Fibroblast of skin of left biceps (primary cell): ENCODE measurements at regions not wholly inside any gene's neighbourhood (a gene's known extent, or its start where the extent isn't known, plus 50 kb on each side); places are given as distances from the start of the nearest gene placed in this dataset.
"Not testable (repeated sequence)": the region's sequence is repeated elsewhere in the genome, so short reads cannot be mapped to it uniquely, and the experiment has no call there.

Experiments used
- DNase-seq, 2 experiments: peaks; one replicate each; pipeline ENCODE4 v3.0.0-alpha.2; 2013; ENCODE audit warnings: low read depth in 2 of 2

DNA sequence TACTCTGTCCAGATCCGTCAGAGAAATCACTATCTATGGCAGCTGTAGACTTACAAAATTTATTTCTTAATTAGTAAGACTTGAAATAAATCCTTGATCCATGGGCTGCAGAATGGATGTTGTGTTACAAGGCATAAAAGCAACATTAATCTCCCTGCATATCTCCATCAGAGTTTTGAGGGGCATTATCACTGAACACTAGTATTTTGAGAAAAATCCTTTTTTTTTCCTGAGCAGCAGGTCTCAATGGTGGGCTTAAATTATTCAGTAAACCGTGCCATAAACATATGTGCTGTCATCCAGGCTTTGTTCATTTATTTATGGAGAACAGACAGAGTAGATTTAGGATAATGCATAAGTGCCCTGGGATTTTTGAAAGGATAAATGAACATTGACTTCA is 457.9 kb upstream of the CTSO start:
- no peak for DNase-seq

DNA sequence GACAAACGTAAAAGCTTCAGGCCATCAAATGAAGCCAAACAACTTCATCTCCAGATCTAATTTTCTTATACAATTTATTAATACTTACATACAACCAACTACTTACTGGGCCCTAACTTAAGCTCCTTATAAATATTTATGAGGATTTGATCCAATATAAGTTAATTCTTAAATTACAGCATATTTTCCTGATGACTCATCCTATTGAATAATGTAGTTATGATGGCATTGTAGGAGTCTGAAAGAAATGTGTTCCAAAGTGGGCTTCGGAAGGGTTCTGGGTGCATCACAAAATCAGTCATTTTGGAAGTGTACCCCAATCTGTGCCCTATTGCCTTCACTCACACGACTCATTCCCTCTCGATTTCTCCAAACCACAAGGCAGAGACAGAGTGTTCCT is 455.1 kb upstream of the CTSO start:
- DNase-seq, result no peak

DNA sequence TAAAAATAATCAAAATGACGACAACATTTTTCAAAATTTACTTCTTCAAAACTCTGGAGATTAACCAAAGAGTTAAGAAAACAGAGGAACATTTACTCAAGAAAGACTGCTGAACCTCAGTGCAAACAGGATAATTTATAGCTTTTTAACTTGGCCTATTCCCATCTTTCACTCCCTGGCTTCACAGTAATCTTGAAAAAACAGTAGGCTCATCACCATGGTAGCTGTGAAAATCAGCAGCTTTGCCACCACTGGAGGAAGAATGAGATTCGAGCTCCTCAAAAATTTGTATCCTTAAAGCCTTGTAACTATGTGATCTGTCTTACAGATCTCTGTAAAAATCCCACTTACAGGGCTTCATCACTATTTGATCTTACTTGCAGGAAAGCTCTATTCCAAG is 447.7 kb upstream of the CTSO start:
- peak in 1 of 2 experiments; percentile 18 for DNase-seq

DNA sequence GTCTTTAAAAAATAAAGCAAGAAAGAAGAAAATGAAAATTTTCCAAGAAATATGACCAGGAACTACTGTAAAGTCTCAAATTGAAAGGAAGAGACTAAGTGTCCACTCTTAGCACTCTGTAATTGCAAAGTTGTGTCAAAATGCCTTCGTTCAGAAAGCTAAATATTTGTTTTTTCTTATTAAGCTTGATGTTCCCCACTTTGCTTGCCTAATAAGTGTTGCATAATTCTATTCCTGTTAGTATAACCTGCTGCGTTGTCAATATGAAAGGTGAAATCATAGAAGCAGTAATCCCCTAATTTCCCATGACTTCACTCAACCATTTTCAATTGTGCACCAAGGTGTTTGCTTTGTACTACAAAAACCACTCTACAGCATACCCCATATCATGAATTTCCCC is 442.9 kb upstream of the CTSO start:
- DNase-seq, result no peak

DNA sequence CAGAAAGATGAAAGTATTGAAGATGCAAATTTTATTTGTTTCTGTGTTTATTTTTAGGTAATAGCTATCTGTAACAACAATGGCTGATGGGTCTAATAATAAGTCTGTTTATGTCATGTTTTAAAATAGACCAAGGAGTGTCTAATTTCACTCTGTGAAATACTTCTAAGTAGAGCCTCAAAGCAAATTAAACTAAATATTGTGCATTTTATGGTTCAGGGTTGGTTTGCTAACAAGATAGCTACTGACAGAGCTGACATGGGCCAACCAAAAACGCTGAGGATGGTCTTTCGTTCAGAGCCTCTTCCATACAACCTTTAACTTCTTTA is 437.6 kb upstream of the CTSO start:
- no peak for DNase-seq

- no peak for DNase-seq
These were observed 437.1 kb upstream of the CTSO start for GRCh38 chr4:156390599-156391324.

DNA sequence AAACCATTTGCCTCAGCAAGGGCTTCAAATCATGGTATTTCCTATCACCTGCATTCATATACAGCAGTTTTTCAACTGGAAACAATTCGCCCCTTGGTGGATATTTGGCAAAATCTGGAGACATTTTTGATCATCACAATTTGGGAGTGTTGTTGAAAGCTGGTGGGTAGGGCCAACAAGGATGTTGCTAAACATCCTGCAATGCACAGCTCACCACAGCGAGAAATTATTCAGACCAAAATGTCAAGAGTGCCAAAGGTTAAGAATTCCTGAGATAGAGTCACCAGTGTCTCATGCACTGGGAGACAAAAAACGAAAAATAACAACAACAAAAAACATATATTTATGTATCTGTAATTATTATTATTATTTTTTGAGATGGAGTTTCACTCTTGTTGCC is 435.2 kb upstream of the CTSO start:
- DNase-seq, result no peak

DNA sequence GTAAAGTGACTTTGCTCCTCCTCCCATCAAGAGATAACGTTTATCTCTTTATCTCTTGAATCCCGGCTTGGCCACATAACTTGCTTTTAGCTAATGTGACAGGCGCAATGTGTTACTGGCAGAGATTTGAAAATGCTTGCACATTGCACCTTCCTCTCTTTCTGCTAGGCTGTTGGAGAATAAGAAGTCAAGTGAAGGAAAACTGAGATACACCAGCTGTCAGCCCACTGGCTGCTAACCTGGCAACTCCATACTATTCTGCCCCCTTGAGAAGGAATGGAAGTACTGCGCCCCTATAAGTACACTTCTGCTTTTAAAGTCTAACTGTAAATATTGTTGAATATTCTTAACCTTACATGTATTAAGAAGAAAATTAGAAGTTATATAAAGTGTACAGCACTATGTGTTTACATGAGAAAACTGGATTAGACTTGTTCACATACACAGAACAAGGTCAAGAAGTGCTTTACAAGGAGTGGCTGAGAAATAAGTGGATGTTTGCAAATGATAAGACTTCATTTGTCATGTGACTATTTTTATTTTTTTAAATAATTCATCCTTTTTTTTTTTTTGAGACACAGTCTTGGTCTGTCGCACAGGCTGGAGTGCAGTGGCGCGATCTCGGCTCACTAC is 424.5 kb upstream of the CTSO start:
- no peak for DNase-seq

DNA sequence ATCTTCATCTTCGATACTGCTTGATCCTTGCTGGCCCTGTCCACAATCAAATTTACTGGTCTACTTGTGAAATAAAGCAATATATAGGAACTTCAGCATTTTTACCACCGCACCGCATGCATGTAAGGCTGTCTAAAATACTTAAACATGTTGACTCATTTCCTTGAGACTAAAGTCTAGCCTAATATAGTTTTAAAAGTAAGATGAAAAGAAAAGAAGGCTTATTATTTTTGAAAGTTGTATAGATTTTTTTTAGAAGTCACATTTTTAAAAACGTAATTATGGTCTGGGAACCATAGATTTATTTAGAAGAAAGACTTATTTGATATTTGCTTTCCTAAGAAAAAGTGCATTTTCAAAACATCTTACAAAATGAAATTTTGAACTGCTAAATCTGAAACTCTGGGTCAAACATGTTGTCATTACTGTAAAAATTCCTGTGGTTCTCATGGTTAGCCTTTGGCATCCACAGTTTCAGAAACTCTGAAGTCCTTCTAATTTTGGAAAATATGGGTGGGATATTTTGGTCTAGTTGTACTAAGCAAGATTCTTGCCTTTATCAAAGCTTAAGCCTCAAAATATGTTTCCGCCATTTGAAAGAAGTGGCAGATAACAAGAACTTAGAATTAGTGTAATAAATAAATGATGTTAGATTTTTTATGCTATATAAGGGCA is 423.5 kb upstream of the CTSO start:
- peak; percentile 36 to 59 for DNase-seq

DNA sequence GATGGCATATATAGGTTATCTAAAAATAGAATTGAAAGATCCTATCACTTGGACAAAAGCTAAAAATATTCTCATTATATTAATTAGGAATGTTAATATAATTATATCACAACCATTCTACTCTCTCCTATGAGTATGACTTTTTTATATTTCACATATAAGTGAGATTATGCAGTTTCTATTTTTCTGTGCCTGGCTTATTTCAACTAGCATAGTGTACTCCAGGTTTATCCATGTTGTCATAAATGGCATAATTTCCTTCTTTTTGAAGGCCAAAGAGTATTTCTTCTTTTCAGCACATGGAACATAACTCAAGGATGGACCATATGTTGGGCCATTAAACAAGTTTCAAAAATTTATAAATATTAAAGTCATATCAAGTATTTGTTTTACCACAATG is 421.2 kb upstream of the CTSO start:
- DNase-seq, result no peak

GRCh38 chr4:156374069-156374468 is 420.4 kb upstream of the CTSO start:
- no peak for DNase-seq

GRCh38 chr4:156367502-156367901 is 413.8 kb upstream of the CTSO start:
- not testable (repeated sequence) for DNase-seq

- DNase-seq, result peak; percentile 15 to 18
These were observed 408.9 kb upstream of the CTSO start for GRCh38 chr4:156362581-156362980.

GRCh38 chr4:156347412-156348075 is 393.9 kb upstream of the CTSO start:
- no peak for DNase-seq

- DNase-seq, result no peak
These were observed 393.3 kb upstream of the CTSO start for GRCh38 chr4:156346959-156347385.

- DNase-seq, result no peak
These were observed 390.7 kb upstream of the CTSO start for GRCh38 chr4:156344397-156344796.

DNA sequence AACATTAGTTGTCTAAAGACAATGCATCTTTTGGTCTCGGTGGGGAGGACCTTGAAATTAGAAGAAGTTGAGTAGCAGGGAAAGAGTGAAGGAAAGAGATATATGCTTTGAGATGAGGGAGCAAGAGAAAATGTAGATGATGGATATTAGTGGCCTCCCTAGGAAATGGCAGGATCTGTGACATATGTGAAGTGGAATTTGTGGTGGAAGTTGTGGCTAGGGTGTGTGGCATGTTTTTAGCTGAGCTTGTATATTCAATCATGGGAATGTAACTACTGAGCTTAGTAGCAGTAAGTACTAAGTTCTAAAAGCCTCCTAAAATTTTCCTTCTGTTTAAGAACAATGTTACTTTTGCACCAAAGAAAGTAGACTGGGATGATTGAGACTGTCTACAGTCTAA is 382.8 kb upstream of the CTSO start:
- no peak for DNase-seq

DNA sequence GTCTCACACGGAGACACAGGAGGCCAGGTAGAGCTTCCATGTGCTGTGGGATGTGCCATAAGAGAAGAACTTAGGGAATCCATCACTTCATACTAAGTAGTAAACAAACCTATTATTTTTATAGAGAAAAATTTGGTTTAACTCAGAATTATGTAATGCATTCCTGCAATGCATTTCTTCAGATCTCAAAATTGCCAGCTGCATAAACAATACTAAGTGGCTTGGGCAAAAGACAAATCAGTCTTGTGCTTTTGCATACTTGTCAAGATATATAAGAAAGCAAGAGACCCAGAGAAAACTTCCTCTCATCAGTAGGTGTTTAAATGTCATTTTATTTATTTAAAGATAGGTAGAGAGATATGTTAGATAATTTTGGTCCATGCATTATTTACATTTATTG is 382.1 kb upstream of the CTSO start:
- DNase-seq, result no peak

DNA sequence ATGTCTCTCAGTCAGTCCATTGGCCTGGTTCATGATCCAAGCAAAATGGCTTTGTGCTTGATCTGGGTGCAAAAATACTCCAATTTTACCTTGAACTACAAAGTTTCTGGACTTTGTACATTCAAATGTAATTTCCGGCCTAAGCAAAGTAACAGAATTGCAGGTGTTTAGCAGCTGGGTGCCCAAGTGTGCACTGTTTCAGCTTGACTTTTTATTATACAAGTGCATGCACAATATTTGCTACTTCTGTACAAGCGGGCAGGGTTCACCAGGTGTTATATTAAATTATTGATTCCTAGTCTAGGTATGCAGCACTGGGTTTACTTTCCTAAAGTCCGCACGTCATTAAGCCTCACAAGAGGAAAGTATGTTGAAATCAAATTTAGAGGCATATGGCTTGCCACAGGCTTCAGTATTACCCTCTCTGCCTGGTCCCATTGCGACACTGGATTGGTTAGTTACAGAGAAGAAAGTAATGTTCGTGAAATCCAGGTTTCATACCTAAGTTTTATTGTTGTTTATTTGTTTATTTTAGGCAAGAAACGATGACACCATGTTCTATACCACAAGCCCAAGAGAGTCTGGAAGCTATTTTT is 376.9 kb upstream of the CTSO start:
- DNase-seq, result no peak

DNA sequence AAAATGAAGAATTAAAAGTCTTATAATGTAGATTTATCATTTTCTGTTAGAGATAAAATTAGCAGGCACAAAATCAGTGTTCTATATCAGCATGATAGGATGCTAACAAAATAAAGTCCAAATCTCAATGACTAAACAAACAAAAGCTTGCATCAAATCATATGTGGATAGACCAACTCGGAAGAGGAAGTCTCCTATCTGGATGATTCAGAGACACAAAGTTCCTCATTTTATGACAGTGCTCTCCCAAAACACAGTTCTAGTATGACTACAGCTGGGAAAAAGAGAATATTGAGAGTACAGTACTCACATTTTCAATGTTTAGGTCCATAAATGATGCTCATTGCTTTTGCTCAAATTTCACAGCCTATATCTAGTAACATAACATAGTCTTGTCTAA is 376.1 kb upstream of the CTSO start:
- no peak for DNase-seq

- no peak for DNase-seq
These were observed 375.2 kb upstream of the CTSO start for GRCh38 chr4:156328882-156329281.

DNA sequence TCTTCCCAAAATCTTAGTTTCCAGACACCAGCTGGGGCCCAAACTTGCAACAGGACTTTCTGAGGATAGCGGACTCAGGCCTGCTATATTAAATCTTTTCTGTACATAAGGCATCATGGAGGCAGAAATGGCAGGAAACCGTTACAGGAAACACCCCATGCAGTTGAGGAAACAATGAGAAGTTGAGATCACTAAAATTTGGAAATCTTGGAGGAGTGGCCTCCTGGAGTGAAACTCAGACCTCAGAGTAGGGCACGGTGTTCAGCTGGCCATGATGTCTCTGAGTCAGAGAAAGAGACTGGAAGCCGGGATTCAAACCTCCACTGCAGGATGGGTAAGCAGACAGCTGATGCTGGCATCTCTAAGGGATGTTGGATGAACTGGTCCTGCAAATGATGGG is 372.6 kb upstream of the CTSO start:
- DNase-seq, result no peak
